GM21528 (cell line): ENCODE measurements at regions not wholly inside any gene's neighbourhood (a gene's known extent, or its start where the extent isn't known, plus 50 kb on each side); places are given as distances from the start of the nearest gene placed in this dataset.

ENCODE experiments used
- ATAC-seq: cut with Tn5 transposase; IDR thresholded peaks from one replicate; pipeline ENCODE4 v1.9.1; 2021; ENCODE audit warnings: mild to moderate bottlenecking, moderate library complexity; ENCODE audit not compliant: unreplicated experiment, low FRiP score

DNA sequence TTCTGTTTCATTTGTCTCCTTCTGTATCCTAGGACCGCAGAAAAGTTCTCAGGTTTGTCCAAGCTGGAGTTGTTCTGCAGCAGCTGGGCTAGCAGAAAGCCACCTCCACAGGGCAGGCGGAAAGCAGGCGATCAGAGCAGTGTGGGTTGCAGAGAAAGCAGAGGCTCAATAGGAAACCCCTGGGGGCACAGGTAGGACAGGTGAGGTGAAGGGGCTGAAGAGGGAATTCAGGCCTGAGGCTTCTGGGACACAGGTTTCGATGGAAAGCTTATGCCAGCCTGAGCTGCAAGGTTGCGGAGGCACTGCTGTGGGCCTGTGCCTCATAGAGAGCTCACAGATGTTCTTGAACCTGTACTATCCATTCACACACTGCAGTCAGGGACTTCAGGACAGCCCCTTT lies 194.9 kb upstream of the TPK1 start:
- ATAC-seq: no peak

DNA sequence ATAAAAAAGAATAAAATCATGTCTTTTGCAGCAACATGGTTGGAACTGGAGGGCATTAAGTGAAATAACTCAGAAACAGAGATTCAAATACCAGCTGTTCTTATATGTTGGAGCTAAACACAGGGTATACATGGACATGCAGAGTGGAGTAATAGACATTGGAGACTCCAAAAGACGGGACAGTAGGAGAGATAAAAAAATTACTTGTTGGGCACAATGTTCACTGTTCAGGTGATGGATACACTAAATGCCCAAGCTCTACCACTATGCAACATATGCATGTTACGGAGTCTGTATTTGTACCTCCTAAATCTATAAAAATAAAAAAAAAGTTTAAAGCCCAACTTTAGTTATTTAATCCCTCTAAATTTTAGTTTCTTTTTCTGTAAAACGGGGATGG lies 184.6 kb upstream of the TPK1 start:
- no peak for ATAC-seq

DNA sequence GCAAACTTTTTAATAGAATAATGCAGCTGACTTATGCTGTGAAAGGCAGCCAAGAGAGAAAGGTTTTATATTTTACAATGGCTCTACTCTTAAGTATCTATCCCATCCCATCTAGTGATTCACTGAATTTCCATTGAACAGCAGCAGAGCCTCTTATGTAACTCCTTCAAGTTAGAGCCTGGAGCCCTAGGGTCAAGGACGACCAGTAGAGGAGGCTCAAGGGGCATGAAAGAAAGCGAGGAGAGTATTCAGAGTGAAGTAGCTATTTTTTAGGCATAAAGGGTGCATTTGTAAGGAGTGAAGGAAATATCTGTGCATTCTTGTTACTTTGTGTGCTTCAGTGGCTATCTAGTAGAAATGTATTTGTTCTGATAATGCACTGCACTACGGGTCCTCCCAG lies 180.2 kb upstream of the TPK1 start:
- ATAC-seq: no peak

DNA sequence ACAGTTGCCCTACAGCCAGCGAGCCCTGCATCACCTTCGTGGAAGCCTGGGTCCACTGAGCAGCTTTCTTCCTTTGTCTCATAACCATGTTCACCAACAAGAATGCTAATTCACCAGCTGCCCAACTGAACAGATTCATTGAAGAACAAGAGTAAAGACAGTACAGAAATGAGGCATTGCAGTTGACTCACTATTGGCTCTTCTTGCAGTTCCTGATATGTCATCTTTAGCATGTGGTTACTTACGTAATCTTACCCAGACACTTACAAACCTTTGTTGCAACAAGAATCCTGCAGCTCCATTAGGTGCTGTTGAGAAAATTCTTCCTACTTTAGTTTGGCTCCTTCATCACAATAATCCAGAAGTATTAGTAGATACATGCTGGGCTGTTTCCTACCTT lies 174.0 kb upstream of the TPK1 start:
- ATAC-seq: no peak

DNA sequence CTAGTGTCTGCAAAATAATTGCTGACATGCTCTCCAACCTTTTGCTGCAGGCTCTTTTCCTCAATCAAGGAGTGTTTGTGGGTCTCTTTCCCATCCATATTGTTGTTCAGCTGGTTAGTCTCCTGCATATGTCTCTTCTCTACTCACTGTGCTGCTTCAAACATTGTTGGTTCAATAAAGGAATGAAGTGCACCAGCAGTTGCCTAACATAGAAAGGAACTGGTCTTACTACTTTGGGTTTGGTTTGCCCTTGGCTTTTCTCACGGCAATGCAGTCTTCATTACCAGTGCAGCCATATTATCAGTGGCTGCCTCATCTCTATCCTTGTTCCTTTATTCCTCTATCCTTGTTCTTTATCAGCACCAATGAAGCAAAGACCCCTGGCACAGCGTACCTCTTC lies 169.7 kb upstream of the TPK1 start:
- no peak for ATAC-seq

DNA sequence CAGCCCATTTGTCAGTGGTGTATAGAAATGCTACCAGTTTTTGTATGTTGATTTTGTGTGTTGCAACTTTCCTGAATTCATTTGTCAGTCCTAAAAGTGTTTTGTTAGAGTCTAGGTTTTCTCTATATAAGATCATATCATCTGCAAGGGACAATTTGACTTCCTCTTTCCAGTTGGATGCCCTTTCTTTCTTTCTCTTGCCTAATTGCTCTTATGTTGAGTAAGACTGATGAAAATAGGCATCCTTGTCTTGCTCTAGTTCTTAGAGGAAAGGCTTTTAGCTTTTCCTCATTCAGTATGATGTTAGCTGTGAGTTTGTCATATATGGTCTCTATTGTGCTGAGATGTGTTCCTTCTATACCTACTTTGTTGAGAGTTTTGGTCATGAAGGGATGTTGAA lies 161.7 kb upstream of the TPK1 start:
- ATAC-seq: no peak

DNA sequence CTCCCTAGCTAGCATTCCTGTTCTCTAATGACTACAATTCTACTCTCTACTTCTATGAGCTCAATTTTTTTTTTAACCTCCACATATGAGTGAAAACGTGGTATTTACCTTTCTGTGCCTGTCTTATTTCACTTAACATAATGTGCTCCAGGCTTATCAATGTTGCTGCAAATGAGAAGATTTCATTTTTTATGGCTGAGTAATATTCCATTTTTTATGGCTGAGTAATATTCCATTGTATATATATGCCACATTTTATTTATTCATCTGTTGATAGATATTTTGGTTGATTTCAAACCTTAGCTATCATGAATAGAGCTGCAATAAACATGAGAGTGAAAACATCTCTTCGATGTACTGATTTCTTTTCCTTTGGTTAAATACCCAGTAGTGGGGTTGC lies 159.6 kb upstream of the TPK1 start:
- ATAC-seq: no peak

DNA sequence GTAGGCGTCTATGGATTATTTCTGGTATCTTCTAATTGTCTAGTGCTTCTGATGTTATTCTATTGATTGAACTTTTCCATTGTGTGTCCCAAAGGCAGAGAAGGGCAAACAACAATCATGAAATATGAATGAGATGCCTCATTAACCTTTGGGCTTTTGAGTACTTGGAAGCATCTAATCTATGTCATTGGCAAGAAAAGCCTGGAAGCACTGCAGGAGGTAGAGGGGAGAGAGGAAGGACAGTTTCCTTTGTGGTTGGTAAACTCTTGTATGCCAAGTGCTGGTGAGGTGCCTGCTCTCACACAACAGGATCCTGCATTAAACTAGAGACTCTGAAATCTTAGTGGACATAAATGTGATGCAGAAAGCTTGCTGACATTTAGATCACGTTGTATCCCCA lies 155.2 kb upstream of the TPK1 start:
- no peak for ATAC-seq

DNA sequence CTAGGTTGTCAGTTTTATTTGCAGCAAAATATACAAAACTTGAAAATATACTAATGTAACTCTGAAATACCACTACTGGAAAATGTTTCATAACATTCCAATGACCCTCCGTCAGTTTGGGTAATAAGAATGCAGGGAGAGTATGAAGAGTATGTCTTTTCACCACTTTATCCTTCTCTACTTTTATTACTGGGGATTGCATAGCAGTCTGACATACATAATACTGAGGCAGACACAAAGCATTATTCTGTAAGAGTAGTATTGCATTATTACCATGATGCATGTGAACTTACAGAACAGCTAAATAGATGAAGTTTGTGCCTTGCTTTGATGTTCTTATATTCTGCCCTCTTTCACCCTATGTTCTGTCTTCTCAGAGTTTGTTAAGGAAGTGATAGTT lies 151.8 kb upstream of the TPK1 start:
- no peak for ATAC-seq

DNA sequence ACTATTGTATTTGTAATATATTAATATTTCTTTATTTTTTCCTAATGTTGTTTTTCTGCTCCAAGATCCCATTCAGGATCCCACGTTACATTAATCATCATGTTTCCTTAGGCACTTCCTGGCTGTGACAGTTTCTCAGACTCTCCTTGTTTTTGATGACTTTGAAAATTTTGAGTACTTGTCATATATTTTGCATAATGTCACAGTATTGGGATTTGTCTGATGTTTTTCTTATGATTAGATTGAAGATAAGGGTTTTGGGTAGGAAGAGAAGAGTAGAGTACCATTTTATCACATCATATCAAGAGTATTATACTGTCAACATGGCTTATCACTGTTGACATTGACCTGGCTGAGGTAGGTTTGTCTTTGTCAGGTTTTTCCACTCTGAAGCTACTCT lies 146.3 kb upstream of the TPK1 start:
- ATAC-seq: no peak

DNA sequence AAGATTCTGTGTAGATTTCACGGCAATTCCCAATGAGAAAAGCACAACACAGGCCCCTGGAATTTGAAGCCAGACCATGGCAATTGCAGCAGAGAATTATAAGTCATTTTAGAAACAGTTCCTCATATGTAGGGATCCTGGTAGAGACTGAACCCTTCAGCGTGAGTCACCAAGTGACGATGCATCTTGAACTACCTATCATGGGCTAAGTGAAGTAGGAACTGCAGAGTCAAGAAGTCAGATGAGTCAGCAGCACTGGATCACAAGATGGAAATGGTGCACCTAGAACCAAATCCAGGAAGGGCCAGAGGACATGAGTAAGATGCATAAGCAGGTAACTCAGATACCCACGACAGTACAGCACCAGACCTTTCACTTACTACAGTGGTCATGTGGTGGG lies 140.0 kb upstream of the TPK1 start:
- ATAC-seq: no peak

DNA sequence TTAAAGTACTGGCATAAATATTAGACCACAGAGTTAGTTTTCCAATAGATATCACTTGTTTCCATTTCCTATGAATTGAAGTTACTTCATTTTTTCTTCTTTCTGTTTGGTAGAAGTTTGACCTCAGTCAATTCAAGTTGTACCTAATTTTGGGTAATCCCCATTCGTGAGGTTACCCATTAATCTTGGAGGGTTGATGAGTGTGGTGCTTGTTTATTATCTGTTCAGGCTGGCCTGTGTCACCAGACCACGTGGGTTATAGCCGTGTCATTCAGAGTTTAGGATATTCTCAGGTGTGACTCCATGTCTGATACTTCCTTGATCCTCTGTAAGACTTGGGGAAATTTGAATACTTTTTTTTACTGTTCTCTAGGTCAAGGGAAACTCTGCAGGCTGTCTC lies 133.9 kb upstream of the TPK1 start:
- no peak for ATAC-seq

DNA sequence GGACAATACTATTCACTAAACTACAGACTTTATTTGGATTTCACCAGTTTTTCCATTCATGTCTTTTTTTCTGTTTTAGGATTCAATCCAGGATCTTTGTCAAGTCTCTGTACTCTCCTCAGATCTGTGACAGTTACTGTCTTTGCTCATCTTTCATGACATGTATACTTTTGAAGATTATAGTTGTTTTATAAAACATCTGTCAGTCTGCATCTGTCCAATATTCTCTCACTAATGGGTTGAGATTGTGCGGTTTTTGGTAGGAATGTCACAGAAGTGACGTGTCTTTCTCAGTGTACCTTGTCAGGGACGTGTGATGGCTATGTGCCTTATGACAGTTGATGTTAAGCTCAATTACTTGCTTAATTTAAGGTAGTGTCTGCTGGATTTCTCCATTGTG lies 124.9 kb upstream of the TPK1 start:
- no peak for ATAC-seq

DNA sequence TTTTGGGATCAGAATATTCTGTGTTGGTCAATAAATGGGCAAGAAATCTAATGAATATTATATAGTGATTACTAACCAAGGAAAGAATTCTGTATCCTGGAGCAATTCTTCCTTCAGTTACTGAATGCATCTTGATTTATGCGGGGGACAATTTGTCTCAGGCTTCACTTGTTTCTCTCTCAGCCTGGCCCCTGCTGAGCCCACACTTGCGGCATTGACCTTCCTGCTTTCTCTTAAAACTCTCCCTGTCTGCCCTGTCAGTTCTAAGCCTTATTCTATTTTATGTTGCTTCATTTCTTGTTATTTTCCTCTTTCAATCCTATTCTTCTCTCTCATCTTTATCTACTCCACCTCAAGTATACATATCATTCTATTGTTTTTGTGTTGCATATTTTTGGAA lies 122.1 kb upstream of the TPK1 start:
- ATAC-seq: no peak

DNA sequence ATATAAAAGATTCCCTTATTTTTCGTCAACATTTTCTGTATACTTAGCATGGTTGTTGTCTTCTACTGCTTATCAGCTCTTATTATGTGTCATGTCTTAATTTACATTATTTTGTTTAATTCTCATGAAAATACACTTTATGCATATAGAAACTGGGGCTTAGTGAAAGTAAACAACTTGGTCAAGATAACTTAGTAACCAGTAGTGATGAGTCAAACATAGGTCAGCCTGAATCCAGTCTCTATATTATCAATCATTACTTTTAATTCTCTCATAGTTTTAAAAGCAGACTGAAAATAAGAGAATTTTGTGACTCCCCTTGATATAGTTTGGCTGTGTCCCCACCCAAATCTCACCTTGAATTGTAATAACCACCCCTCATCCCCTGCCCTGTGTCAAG lies 119.6 kb upstream of the TPK1 start:
- no peak for ATAC-seq

DNA sequence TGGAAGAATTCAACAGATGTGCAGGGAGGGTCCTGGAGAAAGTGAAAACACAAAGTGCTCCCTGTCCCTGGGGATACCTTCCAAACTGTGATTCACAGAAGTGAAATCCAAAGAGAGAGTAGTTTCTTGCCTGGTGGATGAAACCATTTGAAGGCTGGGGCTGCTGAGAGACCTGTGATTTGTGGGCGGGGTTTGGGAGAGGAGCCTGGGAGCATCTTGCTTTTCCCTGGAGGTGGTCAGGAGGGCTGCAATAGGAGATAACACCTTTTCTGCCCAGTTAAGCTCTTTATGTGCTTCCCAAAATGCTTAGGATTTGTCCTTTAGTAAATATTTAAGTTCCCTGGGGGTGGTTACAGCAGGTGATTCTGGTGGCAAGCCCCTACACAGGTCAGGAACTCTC lies 105.3 kb upstream of the TPK1 start:
- no peak for ATAC-seq

DNA sequence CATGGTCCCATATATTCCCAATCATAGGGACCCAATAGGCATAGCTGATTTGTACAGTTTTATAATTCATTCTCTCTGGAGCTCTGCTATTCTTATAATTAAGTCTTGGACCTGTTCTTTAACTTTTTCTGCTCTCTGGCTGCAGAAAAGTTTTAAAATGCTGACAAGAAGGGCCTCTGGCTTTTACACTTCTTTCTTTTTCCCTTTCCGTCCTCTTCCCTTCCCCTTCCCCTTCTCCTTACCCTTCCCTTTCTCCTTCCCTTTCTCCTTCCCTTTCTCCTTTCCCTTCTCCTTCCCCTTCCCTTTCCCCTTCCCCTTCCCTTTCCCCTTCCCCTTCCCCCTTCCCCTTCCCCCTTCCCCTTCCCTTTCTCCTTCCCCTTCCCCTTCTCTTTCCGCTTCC lies 101.3 kb upstream of the TPK1 start:
- ATAC-seq: no peak

DNA sequence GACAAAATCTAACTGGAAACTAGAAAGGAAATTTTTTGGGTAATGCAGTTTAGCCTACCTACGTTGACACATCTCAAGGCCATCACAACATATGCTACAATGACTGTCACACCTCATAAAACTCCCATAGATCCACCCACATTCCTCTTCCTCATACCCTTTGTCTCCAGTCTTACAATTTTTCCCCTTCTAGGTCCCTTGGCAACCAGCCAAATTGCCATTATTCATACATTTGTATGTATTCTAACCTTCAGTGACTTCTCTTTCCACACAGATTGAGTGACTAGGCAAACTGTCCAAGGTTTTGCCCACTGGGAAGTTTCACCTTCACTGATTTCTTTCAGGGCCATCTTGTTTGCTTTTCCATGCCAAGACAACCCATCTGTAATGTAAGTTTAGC lies 100.5 kb upstream of the TPK1 start:
- no peak for ATAC-seq

DNA sequence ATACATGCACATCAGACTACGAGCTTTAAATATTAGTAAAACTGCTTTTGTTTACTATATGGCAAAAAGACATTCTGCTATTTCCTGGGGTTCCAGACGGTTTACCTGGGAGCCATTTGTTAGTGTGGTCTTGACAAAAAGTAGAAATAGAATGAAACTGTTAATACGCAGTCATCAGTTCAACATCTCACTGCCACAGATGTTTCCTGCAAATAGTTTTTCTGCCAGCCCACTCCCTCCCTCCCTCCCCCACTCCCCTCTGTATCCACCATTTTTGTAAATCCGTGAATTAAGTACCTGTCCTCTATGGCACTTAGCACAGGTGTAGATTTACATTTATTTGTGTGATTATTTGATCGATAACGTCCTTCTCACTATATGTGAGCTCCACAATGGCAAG lies 74.6 kb upstream of the TPK1 start:
- ATAC-seq: no peak

DNA sequence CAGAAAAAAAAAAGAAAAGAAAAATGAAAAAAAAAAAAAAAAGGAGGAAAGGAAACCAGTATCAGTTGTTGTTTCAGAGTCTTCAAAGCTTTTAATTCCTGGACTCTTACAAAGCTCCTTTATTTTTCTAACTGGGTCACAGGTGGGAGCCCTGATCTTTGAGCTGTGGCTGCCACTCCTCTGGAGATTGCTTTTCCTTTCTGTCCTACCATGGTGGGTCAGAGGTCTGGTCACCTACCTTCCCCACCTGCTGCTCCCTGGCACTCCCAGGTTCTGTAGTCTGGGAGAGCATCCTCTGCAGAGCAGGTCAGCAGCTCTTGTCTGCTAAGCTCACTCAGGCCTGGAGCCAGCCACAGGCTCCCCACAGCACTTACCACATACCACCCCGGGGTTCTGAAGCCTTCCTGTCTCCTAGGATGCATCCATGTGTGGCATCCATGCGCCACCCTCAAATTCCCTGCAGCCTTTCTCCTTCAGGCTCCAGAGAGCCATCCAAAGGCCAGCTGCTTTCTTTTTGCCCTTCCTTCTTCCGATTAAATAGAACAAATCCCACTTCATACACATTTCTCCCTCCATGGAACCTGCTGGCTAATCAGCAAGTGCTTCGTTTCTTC lies 73.2 kb upstream of the TPK1 start:
- ATAC-seq: no peak

DNA sequence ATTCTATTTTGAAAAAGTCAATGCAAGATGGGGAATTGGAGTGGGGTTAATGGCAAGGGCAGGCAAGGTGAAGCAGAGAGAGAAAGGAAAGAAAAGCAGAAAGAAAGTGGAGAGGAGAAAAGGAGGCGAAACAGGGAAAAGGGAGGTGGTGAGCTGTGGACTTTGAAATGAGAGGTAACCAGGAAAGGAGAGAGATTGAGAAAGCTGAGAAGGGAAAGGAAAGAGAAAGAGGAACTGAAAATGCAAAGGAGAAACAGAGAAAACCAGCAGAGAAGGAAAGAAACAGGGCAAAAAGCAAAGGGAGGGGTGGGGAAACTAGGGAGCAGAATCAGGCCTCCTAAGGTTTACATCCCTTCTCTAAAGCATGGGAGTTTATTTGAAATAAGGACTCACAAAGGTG lies 72.5 kb upstream of the TPK1 start:
- ATAC-seq: no peak

DNA sequence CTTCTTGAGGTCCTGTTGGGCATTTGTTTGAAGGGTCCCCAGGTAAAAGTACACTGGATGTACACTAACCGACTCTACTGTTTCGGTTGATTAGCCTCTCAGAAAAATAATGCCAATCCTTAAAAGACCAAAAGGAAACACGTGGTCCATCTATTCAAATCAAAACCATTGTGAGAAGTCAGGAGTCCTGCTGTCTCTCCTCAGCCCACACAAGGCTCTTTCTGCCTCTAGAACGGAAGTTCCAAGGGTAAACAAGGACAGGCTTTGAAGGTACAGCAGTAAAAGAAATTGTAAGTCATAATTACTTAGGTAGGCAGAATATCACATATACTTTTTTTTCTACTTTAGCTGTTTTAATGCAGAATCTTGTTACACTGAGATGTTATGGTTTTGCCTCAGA lies 71.7 kb upstream of the TPK1 start:
- peak; percentile 65 for ATAC-seq

DNA sequence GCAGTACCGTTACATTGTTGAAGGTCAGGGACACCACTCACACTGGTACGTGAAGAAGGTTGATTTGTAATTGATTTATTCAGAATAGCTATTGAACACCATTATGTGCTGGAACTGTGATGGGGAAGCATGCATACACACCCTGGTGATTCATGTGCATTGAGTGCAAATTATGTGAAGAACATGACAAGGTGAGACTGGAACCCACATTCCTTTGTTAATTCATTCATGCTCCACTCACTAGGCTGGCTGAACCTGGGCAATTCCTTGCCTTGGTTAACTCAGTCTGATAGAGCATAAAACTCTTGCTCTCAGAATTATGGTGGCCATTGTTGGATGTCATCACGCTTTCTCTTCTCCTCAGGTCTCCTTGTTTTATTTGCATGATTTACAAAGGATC lies 67.3 kb upstream of the TPK1 start:
- no peak for ATAC-seq
